Inflammatory macrophage (primary cell): ENCODE measurements at regions not wholly inside any gene's neighbourhood (a gene's known extent, or its start where the extent isn't known, plus 50 kb on each side); places are given as distances from the start of the nearest gene placed in this dataset.
A peak's percentile ranks its signal among the peaks of the same experiment; 100 is the strongest.

Source experiments
- DNase-seq, 2 donors: peaks; one replicate each; pipeline ENCODE4 v3.0.0-alpha.2; 2020 to 2022

DNA sequence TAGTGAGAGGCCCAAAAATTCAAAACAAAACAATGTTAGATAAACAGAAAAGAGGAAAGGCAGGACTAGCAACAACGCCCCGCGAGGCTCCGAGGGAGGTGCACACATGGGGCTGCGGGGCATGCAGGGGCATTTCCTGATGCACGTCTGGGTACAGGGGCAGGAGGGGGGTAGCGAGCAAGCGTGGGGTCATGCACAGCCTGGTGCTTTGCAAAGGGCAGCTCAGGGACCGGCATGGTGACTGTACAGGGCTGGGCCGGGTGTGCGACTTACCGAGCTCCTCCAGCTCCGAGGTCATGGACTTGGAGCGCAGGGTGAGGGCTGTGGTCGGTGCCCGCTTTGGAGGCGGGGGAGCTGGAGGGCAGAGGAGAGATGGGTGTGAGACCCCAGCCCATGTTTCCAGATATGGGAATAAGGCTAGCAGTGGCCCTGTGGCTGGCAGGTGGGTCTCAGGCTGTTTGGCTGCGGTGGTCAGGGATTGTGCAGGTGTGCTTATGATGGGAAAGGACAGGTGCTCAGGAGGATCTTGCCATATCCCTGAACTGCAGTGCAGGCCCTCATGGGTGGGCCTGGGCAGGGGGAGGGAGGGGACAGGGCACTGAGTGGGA is 103.7 kb downstream of the CTTN start:
- no peak for DNase-seq

DNA sequence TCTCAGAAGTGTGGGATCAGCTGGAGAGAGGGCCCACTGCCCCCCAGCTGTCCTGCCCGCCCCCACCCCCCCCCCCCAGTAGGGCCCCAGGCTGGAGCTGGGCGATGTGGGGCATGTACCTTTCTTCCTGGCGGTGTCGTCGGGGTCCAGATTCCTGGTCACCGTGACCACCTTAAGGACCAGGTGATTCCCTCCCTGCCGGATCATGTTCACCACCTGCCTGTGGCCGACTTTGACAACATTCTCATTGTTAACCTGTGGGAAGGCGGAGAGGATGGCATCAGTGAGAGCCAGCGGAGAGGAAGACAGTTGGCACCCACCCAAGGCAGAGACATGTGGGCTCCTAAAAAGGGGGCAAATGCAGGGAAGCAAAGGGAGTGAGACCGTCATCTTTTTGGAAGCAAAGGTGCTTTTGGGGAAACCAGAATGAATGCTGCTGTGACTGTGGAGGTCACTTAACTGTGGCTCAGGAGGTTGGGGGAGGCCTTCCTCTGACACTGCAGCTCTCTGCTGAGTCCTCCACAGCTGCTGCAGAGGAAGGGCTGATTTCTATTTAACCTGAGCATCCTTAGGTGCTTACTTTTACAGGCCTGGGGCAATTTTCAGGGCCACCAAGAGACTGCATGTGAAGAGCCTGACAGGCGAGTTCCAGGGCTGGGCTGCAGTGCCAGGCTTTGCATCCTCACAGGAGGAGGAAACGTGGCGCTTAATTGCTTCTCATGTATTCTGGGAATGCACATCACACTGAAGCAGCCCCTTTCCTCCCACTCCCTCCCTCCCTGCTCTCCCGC is 104.5 kb downstream of the CTTN start:
- no peak for DNase-seq

GRCh38 chr11:70503468-70504221 is 105.3 kb downstream of the CTTN start:
- no peak for DNase-seq

GRCh38 chr11:70504246-70505020 is 106.1 kb downstream of the CTTN start:
- DNase-seq: no peak

DNA sequence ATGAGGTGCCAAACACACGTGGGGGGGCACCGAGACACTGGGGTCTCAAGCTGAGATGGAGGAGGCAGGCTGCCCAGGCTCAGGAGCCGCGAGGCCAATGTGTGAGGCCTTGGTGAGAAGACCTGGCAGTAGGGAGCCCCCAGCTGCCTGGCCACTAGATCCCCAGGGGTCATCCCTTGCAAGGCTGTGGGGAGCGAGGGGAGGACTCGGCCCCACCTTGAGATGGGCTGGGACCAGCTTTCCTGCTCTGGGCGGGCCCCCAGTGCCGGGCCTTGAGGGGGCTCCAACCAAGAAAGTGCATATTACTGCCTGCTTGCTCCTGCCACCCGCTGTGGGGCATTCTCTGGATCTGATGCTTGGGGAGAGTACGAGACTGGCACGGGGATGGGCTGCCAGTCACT is 107.0 kb downstream of the CTTN start:
- DNase-seq: no peak

- DNase-seq: no peak
Measured at GRCh38 chr11:70505761-70506657, 107.7 kb downstream of the CTTN start.

DNA sequence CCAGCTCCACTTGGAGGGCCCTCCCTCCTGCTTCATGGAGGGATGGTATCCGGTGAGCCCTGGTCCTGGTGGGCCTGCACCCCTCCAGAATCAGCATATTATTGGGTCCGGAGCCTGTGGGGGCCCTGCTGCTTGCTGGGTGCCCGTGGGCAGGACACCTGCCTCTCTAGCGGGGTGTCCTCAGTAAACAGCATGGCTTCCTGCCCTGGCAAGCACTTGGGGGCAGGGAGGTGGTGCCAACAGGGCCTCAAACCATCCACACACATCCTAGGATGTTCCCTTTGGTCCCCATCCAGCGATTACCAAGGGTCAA is 108.3 kb downstream of the CTTN start:
- no peak for DNase-seq

- no peak for DNase-seq
Measured at GRCh38 chr11:70506986-70507385, 108.7 kb downstream of the CTTN start.

DNA sequence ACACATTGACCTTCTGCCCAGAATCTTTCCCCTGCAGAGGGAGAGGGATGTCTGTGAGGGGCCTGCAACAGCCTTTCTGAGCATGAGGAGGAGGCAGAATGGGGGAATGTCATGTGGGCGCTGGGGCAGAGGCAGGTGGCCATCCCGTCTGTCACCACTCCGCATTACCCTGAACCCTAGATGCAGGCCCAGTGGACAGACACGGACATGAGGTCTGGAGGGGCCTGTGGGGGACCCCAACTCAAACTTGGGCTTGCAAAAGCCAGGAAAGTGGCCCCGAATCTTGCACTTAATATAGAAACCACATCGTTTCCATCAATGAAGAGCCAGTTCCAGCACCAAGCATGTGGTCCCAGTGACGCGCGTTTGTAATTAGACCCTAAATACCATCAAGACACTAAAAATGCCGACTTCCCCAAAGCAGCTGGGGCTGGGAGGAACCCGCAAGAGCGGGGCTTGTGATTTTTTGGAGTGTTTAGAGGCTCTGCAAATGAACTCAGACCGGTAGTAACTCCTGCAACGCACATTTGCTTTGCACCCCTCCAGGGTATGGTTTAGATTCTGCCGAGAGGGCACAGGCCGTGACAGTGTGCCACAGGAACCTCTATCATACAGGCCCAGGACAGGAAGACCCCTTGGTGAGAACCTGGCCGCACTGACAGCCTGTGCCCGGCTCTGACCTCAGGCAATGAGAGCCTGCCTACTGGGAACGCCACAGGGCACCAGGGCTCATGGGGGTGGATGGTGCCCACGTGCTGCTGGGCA is 109.3 kb downstream of the CTTN start:
- DNase-seq: no peak

GRCh38 chr11:70508231-70508480 is 109.8 kb downstream of the CTTN start:
- no peak for DNase-seq

DNA sequence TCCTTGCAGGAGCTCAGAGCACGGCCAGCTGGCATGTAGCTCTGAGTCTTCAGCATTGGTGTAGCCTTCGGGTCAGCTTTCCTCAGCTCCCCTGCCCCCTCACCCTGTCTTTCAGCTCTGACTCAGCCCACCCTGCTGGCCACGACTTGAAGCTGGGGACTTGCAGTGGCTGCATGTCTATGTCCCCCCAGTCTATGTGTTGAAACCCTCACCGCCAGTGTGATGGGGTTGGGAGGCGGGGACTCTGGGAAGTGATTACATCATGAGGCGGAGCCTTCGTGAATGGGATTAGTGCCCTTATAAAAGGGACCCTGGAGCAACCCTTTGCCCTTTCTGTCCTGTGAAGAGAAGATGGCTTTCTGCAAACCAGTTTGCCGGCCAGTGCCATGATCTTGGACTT is 111.1 kb downstream of the CTTN start:
- no peak for DNase-seq

GRCh38 chr11:70510106-70510505 is 111.8 kb downstream of the CTTN start:
- no peak for DNase-seq

GRCh38 chr11:70510571-70510970 is 112.2 kb downstream of the CTTN start:
- DNase-seq: peak in 1 of 2 donors; percentile 13

DNA sequence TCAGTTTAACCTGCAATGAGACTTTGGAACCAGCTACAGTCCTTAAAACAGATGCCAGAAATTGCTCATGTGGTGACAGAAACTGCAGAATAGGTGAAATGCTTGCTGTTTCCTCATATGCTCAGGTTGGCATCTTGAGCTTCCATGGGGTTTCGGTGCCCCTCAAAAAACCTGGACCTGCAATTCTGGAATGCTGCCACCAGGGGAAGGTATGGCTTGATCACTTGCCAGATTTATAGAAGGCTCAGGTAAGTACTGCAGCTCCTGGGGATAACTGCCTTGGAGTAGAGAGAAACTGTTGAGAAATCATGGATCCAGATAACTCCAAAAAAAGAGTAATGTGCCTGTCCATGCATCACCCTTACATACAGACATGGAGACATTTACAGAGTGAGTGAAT is 113.0 kb downstream of the CTTN start:
- no peak for DNase-seq

DNA sequence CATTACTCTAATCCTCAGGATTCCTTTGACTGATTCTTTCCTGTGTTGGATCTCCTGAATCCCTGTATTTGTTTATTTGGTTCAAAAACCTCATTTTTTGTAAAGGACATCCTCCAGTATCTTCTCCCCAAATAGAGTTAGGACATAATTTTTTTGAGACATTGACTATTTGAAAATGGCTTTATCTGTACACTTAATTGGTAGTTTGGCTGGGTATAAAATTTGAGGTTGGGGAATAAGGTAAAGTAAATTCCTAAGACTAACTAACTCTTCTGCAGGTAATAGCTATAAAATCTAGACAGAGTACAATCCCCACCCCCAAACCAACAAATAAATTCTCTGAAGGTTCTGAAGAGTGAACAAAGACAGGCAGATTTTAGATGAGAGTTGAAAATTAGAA is 114.4 kb downstream of the CTTN start:
- no peak for DNase-seq

DNA sequence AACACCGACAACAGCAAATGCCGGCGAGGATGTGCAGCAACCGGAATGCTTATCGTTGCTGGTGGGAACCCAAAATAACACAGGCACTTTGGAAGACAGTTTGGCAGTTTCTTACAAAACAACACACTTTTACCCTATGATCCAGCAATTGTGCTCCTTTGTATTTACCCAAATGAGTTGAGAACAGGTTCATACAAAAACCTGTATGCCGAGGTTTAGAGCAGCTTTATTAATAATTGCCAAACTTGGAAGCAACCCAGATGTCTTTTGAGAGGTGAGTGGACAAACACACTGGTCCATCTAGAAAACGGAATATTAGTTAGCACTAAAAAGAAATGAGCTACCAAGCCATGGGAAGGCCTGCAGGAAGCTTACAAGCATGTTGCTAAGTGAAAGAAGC is 118.9 kb downstream of the CTTN start:
- DNase-seq: no peak

DNA sequence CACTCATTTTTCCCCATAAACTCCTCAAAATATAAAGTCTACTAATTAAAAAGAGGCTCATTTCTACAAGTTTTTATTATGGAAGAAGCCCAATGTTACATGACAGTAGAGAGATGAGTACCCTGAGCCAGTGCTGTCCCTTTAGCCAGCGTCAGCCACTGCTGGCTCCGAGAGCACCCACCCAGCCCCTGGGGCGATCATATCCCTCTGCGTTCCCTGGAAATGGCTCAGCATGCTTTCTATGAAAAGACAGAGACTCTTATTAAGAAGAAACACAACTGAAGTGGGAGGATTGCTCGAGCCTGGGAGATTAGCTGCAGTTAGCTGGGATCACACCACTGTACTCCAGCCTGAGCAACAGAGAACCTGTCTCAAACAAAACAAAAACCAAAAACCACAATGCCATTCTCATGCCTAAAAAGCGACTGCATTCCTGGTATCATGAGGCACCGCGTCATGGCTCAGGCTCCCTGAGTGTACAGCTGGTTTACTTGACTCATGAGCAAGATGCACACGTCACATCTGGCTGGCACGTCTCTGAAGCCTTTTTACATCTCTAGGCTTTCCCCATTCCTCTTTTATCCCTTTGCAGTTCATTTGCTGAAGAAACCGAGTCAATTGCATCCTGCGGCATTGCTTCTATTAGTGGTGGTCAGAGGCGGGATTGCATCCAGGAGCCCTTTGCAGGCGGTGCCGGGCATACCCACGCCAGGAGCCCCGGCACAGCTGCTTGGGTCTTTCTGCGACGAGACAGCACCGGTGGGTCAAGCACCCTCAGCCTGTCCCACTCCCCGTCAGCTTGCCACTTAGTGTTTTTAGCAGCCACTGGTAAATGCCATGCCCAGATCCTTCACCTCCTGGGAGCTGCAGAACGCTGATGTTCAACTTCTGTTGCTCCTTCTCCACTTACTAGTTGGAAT is 119.9 kb downstream of the CTTN start:
- DNase-seq: no peak

DNA sequence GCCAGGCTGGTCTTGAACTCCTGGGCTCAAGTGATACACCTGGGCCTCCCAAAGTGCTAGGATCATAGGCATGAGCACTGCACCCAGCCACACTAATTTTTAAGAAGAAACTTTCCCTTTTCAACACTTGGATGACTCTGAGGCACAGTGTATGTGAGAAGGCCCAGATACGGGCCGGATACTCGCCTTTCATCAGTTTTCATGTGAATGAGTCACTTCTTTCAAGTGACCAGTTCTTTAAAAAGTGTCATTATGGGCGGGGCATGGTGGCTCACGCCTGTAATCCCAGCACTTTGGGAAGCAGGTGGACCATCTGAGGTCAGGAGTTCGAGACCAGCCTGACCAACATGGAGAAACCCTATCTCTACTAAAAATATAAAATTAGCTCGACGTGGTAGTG is 120.8 kb downstream of the CTTN start:
- DNase-seq: no peak

- no peak for DNase-seq
Measured at GRCh38 chr11:70521475-70522308, 123.4 kb downstream of the CTTN start.

DNA sequence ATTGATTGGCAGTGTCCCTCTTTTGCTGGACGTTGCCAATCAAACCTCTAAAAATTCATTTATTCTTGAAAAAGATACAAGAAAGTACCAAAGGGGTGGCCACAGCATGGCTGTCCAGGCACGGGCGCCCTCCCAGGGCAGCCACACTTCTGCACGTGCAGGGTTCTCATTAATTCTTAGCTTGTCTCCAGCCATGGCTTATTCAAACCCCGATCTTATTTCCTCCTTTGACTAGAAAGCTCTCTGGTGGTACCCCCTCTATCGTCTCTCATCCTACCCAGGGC is 123.9 kb downstream of the CTTN start:
- DNase-seq: no peak
